B cell (primary cell): ENCODE measurements at regions not wholly inside any gene's neighbourhood (a gene's known extent, or its start where the extent isn't known, plus 50 kb on each side); places are given as distances from the start of the nearest gene placed in this dataset.

ENCODE experiments used
- ATAC-seq: fragments of 200-7000 bp; cut with Tn5 transposase; one replicate; pipeline ENCODE4 v1.10.0; 2021; ENCODE audit warnings: low read depth, mild to moderate bottlenecking, moderate number of reproducible peaks, moderate library complexity
- CTCF ChIA-PET: fragments of 350-600 bp; sonication (Branson Sonifier 250); formaldehyde crosslinking; loops from one replicate; lab custom pipeline; 2021; ENCODE audit warnings: antibody characterized with exemption, inconsistent platforms; lab: Charles Lee
- POLR2A ChIA-PET: fragments of 350-600 bp; sonication (Branson Sonifier 250); formaldehyde crosslinking; loops from one replicate; lab custom pipeline; 2021; ENCODE audit warnings: antibody characterized with exemption; lab: Charles Lee
- DNase-seq: peaks from one replicate; pipeline ENCODE4 v3.0.0; 2013
- H2AFZ ChIP-seq: 2 replicates; pipeline ENCODE4 v1.6.1; 2012; ENCODE audit warnings: mild to moderate bottlenecking, low read depth, low read length; ENCODE audit not compliant: insufficient read depth, poor library complexity, severe bottlenecking
- H3K27ac ChIP-seq, 2 donors: 1 replicate in 1 of 2; 2 replicates in 1 of 2; pipeline ENCODE4 v1.5.1; 2012 to 2013; ENCODE audit warnings: low read length in 2 of 2, mild to moderate bottlenecking in 2 of 2, moderate library complexity in 1 of 2
- H3K27me3 ChIP-seq, 4 experiments: fragments of 200-600 bp in 1 of 4; sonication (generic) in 1 of 4; replicated peaks in 1 of 4; 1 replicate in 2 of 4; 2 replicates in 2 of 4; pipeline versions ENCODE4 v1.6.1 to v1.7.0; 2013 to 2016; ENCODE audit warnings: low read length in 3 of 4, mild to moderate bottlenecking in 2 of 4, mixed read lengths in 1 of 4, moderate library complexity in 1 of 4; ENCODE audit not compliant: insufficient read depth in 4 of 4, control insufficient read depth in 3 of 4; ENCODE audit errors: control extremely low read depth in 1 of 4
- H3K36me3 ChIP-seq, 2 experiments: replicated peaks in 1 of 2; 1 replicate in 1 of 2; 2 replicates in 1 of 2; pipeline versions ENCODE4 v1.6.1 to v1.7.1; 2013; ENCODE audit warnings: low read length in 1 of 2; ENCODE audit not compliant: insufficient read depth in 2 of 2, control insufficient read depth in 1 of 2; ENCODE audit errors: control extremely low read depth in 1 of 2, extremely low read depth in 1 of 2
- H3K4me1 ChIP-seq, 2 donors: fragments of 200-600 bp in 1 of 2; sonication (generic) in 1 of 2; 1 replicate in 1 of 2; 2 replicates in 1 of 2; pipeline versions ENCODE4 v1.5.1 to v1.6.1; 2013 to 2017; ENCODE audit warnings: low read length in 2 of 2; ENCODE audit not compliant: control insufficient read depth in 2 of 2, insufficient read depth in 2 of 2
- H3K4me2 ChIP-seq: replicated peaks from 2 replicates; pipeline ENCODE3; 2012; ENCODE audit warnings: mild to moderate bottlenecking, low read depth, low read length; ENCODE audit not compliant: poor library complexity, severe bottlenecking
- H3K4me3 ChIP-seq, 5 experiments: fragments of 200-600 bp in 1 of 5; sonication (generic) in 1 of 5; 1 replicate in 3 of 5; 2 replicates in 2 of 5; pipeline versions ENCODE4 v1.5.1 to v1.7.0; 2011 to 2016; ENCODE audit warnings: low read length in 4 of 5, mild to moderate bottlenecking in 4 of 5, low read depth in 2 of 5, control low read depth in 1 of 5, moderate library complexity in 1 of 5; ENCODE audit not compliant: insufficient read depth in 1 of 5; ENCODE audit errors: control extremely low read depth in 1 of 5, extremely low read depth in 1 of 5
- H3K79me2 ChIP-seq: fragments of 200-600 bp; sonication (generic); one replicate; pipeline ENCODE4 v1.6.0; 2016; ENCODE audit warnings: low read length; ENCODE audit not compliant: control insufficient read depth, insufficient read depth
- H3K9ac ChIP-seq: fragments of 200-600 bp; sonication (generic); 2 replicates; pipeline ENCODE4 v1.6.1; 2017; ENCODE audit warnings: mild to moderate bottlenecking, low read length, moderate library complexity
- H3K9me3 ChIP-seq, 3 donors: one replicate each; pipeline versions ENCODE4 v1.6.1 to v1.7.1; 2013; ENCODE audit warnings: low read length in 2 of 3; ENCODE audit not compliant: control insufficient read depth in 2 of 3, insufficient read depth in 1 of 3; ENCODE audit errors: control extremely low read depth in 1 of 3
- H4K20me1 ChIP-seq: 2 replicates; pipeline ENCODE4 v1.6.0; 2012; ENCODE audit warnings: mild to moderate bottlenecking, low read length; ENCODE audit not compliant: insufficient read depth, control insufficient read depth, poor library complexity, severe bottlenecking
- H3K27ac Mint-ChIP-seq: one replicate; pipeline ENCODE4 v1.8.0; 2021; ENCODE audit warnings: mixed read lengths
- H3K27me3 Mint-ChIP-seq: one replicate; pipeline ENCODE4 v1.8.0; 2021; ENCODE audit warnings: mixed read lengths
- H3K4me1 Mint-ChIP-seq: one replicate; pipeline ENCODE4 v1.8.0; 2021; ENCODE audit warnings: mixed read lengths
- H3K4me3 Mint-ChIP-seq: one replicate; pipeline ENCODE4 v1.8.0; 2021; ENCODE audit warnings: mixed read lengths
- H3K9me3 Mint-ChIP-seq: one replicate; pipeline ENCODE4 v1.8.0; 2022; ENCODE audit warnings: mixed read lengths; ENCODE audit not compliant: insufficient read depth
- CTCF ChIP-seq: fragments of 200-600 bp; IDR thresholded peaks from one replicate; pipeline ENCODE4 v1.8.0; 2022; ENCODE audit warnings: antibody characterized with exemption, mild to moderate bottlenecking
- EZH2 ChIP-seq: IDR thresholded peaks from 2 replicates; pipeline ENCODE4 v1.6.1; 2012; ENCODE audit warnings: borderline replicate concordance, low read depth, mild to moderate bottlenecking, moderate library complexity, low read length; ENCODE audit not compliant: insufficient read depth, poor library complexity, severe bottlenecking
- WGBS: methylation state at CpG from one replicate; pipeline ENCODE4 v1.1.5; 2013; ENCODE audit warnings: missing lambda C conversion rate; ENCODE audit not compliant: insufficient coverage; 5-methylcytosine and 5-hydroxymethylcytosine counted together
- intact Hi-C: fragments of 100-400 bp; cut with micrococcal nuclease; formaldehyde crosslinking; loops from one replicate; pipeline ENCODE4 v1.10.0; 2022

DNA sequence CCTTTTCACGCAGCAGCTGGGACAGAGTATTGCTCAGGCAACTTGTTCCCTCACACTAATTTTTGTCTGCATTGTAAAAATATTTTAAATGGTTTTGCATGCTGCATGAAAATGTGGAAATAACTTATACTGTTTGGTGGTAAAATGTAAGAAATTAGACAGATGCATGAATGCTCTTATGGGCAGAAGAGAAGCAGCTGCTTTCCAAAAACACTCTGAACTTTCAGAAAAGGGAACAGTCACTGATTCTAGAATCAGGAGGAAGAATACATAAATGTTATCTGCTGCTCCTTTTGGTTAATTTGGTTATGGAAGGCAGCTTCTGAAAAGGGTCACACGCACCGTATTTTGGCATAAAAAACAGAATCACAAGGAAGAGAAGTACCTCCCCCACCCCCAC is 87.0 kb upstream of the RUNX1 start:
- DNase-seq, result no peak
- no peak for TF ChIP-seq CTCF
- Mint-ChIP-seq H3K27ac (no peak overlapping the region), H3K9me3 (no peaks in the 10 kb centered on the region), H3K4me1 (peaks cover 12% of the 10 kb centered on the region), H3K4me3 (no peak overlapping the region), H3K27me3 (no peaks in the 10 kb centered on the region)
- H3K9me3 ChIP-seq, result no peaks in the 10 kb centered on the region
- intact Hi-C loops, result loop anchor here (5.0 kb wide), 1 partner anchor 84 kb away; no protein-coding TSS in a partner anchor
- WGBS, result no CpG with 5 or more reads among the region's 3 CpGs
- POLR2A ChIA-PET, result no interaction called here
- no peaks in the 10 kb centered on the region for H3K79me2 ChIP-seq
- H4K20me1 ChIP-seq, result no peaks in the 10 kb centered on the region
- no peaks in the 10 kb centered on the region for H3K36me3 ChIP-seq
- peaks cover 13 to 14% of the 10 kb centered on the region in 2 donors for H3K4me1 ChIP-seq
- H3K27me3 ChIP-seq, result no peaks in the 10 kb centered on the region
- no peak overlapping the region for H3K4me3 ChIP-seq
- no peak overlapping the region for H3K4me2 ChIP-seq
- H3K9ac ChIP-seq, result no peak overlapping the region
- ATAC-seq, result no peak
- no peak overlapping the region for H2AFZ ChIP-seq
- CTCF ChIA-PET, result no interaction called here
- no peak overlapping the region for H3K27ac ChIP-seq

DNA sequence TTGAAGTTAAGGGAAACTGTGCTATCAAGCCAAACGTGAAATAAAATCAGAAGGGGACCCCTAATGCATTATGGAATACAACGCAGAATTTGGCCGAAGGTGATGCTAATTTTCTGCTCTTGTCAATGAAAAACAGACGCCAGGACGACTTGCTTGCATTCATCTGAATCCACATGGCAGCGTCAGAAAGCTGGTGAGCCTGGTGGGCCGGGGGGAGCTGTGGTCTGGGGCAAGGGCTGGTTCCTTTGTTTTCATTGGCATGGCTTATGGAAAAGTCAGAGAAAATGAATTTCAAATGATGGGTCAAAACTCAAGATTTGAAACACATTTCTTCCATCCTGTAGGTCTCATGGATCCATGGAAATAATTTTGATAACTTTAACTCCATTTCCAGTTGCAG is 86.4 kb upstream of the RUNX1 start:
- no peak for ATAC-seq
- WGBS, result 96% methylated on average over 7 of the region's 7 CpGs
- Mint-ChIP-seq H3K27me3 (no peaks in the 10 kb centered on the region), H3K9me3 (no peaks in the 10 kb centered on the region), H3K4me1 (peaks cover 12% of the 10 kb centered on the region), H3K4me3 (no peak overlapping the region), H3K27ac (no peak overlapping the region)
- H3K4me3 ChIP-seq, result no peak overlapping the region
- H3K9ac ChIP-seq, result no peak overlapping the region
- no peaks in the 10 kb centered on the region for H4K20me1 ChIP-seq
- H3K79me2 ChIP-seq, result no peaks in the 10 kb centered on the region
- TF ChIP-seq CTCF (no peak), EZH2 (no peak)
- H3K27me3 ChIP-seq, result no peaks in the 10 kb centered on the region
- H3K4me1 ChIP-seq, result peaks cover 13 to 14% of the 10 kb centered on the region in 2 donors
- H3K9me3 ChIP-seq, result no peaks in the 10 kb centered on the region
- no peak overlapping the region for H2AFZ ChIP-seq
- no peak for DNase-seq
- ChIA-PET CTCF (no interaction called here), POLR2A (no interaction called here)
- no peaks in the 10 kb centered on the region for H3K36me3 ChIP-seq
- intact Hi-C loops, result loop anchor here (5.0 kb wide), 1 partner anchor 83 kb away; no protein-coding TSS in a partner anchor
- H3K27ac ChIP-seq, result no peak overlapping the region
- no peak overlapping the region for H3K4me2 ChIP-seq
